HG02870 (cell line): ENCODE measurements at regions not wholly inside any gene's neighbourhood (a gene's known extent, or its start where the extent isn't known, plus 50 kb on each side); places are given as distances from the start of the nearest gene placed in this dataset.
"Not testable (repeated sequence)": the region's sequence is repeated elsewhere in the genome, so short reads cannot be mapped to it uniquely, and the experiment has no call there.

Source experiments
- ATAC-seq: cut with Tn5 transposase; IDR thresholded peaks from one replicate; pipeline ENCODE4 v1.9.1; 2021; ENCODE audit warnings: mild to moderate bottlenecking, moderate library complexity; ENCODE audit not compliant: unreplicated experiment

GRCh38 chr7:26958834-26959233, 94.4 kb upstream of the SKAP2 start:
- no peak for ATAC-seq

DNA sequence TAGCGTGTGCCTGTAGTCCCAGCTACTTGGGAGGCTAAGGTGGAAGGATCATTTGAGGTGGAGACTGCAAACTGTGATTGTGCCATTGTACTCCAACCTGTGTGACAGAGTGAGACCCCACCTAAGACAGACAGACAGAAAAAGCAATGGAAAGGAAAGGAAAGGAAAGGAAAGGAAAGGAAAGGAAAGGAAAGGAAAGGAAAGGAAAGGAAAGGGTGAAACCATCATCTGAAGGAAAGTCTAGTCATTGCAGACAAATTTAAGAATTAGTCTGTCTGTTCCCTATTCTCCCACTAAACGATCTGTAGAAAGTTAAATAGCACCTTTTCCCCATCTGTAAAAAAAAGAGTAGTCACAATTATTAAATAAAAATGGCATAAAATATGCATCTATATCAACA, 91.1 kb upstream of the SKAP2 start:
- ATAC-seq: no peak

DNA sequence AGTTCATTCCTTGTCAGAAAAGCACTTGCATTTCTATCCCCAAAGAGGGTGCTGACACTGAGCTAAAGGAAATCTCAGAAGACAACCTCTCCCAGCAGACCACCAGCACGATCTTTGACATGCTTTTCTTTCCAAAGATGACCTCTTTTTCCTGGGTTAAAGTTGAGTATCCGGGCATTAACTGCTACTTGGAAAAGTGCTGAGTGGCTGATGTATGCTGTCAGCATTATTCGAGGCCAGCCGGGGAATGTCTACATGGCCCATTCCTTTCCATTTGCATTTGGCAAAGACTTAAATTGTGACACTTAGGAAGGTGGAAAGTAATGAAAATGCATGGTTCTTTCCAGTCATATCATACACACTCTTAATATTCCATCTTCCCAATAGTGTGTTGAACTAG, 90.6 kb upstream of the SKAP2 start:
- ATAC-seq: no peak

DNA sequence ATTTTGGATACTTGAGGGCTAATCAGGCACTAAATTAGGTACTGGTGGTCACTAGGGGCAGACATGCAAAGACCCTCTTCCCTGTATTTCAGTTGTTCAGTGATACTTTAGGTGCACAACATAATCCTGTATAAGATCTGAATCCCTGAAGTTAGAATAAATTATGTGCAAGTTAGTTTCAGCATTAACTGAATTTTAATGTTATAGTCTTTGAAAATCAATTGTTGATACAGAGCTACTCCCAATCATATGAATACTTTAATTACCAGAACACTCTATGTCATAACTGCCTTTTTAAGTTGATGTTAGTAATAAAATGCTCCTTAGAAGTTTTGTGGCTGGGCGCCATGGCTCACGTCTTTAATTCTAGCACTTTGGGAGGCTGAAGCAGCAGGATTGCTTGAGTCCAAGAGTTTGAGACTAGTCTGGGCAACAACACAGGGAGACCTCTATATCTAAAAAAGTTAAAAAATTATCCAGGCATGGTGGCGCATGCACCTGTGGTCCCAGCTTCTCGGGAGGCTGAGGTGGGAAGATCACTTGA, 87.1 kb upstream of the SKAP2 start:
- no peak for ATAC-seq

- ATAC-seq: no peak
These were observed 86.5 kb upstream of the SKAP2 start for GRCh38 chr7:26950889-26951288.

- no peak for ATAC-seq
These were observed 84.9 kb upstream of the SKAP2 start for GRCh38 chr7:26949319-26949718.

- ATAC-seq: no peak
These were observed 84.3 kb upstream of the SKAP2 start for GRCh38 chr7:26948617-26949118.

GRCh38 chr7:26944501-26945358, 80.3 kb upstream of the SKAP2 start:
- no peak for ATAC-seq

GRCh38 chr7:26937939-26938623, 73.7 kb upstream of the SKAP2 start:
- no peak for ATAC-seq

DNA sequence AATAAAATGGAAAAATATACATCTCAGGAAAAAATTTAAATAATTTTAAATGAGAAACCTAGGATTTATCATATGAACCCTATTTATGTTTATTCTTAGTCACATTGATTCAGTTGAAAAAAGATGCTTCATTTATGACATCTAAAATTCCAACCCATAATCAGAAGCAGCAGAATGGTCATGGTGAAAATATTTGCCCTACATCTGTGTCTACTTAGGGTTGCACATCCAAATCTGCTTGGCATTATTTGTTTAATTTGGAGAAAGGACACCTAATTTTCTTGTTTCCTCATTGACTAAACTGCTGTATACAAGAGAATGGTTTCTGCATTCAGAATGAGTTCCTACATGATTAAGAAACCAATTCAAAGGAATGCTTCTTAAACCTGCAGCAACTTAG, 72.9 kb upstream of the SKAP2 start:
- no peak for ATAC-seq

DNA sequence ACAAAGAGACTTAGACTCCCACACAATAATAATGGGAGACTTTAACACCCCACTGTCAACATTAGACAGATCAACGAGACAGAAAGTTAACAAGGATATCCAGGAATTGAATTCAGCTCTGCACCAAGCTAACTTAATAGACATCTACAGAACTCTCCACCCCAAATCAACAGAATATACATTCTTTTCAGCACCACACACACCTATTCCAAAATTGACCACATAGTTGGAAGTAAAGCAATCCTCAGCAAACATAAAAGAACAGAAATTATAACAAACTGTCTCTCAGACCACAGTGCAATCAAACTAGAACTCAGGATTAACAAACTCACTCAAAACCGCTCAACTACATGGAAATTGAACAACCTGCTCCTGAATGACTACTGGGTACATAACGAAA, 68.2 kb upstream of the SKAP2 start:
- not testable (repeated sequence) for ATAC-seq

- ATAC-seq: no peak
These were observed 66.5 kb upstream of the SKAP2 start for GRCh38 chr7:26930845-26931244.

DNA sequence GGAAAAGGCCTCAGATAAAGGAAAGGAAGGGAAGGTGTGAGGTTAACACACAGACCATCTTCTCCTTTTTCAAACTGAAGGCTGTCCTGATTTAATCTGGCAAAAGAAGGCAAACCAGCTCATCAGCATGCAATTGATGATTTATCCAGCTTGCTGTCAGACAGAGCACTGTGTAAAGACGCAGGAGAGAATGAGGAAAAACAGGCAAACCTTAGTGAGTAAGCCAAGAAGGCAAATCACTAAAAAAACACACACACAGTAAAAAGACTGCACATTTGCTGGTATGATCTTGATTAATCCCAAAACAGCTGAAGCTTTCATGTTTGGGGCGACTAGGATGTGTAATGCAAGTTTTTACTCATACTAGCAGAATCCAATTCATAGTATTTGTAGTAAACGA, 65.8 kb upstream of the SKAP2 start:
- ATAC-seq: no peak

- ATAC-seq: no peak
These were observed 64.4 kb upstream of the SKAP2 start for GRCh38 chr7:26928703-26929347.

DNA sequence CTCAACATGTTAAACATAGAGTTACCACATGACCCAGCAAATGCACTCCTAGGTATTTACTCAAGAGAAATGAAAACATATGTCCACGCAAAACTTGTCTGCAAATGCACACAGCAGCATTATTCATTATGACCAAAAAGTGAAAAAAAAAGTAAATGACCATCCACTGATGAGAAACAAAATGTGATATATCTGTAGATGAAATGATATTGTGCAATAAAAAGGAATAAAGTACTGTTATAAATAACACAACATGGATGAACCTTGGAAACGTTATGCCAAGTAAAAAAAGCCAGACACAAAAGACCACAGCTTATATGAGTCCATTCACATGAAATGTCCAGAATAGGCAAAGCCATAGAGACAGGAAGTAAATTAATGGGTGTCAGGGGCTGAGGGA, 61.4 kb upstream of the SKAP2 start:
- no peak for ATAC-seq

DNA sequence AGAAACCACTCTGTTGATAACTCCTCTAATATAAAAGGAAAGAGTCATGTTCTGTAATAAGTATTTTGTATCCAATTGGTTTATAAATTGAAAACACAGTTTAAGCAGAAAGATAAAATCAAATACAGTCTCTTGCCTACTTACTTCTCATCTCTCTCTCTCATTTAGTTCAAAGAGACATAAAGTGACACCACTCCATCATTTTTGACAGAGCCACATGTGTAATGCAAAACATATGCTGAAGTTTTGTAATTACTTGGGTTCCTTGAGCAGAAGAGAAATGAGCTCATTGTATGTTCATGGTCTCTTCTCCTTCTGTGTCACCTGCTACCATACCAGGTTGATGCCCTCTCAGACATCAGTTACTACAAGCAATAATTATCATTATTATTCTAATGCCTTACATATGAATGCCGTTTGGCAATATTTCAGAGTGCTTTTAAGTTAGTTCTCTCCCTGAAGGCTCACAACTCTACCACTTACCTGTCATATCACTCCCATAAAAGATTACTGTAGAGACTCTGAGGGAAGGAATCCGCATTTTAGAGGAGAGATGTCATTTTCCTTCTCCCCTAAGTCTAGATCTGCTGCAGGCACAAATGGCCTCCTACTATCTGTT, 59.9 kb upstream of the SKAP2 start:
- ATAC-seq: no peak

DNA sequence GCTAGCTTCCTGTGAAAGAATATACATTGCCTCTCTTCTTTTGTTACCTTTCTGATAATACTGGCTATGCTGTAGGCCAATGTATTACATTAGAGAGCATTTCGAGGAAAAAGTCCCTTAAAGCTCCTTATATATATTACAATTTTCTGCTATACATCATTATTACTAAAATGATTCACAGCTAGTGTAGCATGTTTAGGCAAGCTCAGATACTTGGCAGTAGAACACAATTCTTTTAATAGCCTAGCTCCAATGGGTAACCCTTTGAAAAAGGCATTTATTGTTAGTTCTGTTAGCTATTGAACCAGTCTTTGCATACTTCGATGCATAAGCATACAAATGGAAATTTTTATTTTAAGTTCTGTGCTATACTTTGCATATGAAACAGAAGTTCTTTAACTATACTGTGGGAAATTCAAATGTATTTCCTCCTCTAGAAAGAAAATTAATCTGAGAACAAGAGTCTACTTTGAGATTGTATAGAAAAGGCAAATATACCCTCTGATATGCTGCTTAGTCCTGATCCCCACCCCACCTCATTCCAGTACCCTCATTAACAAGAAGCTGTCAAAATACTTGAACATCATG, 55.6 kb upstream of the SKAP2 start:
- ATAC-seq: no peak

GRCh38 chr7:26918241-26918640, 53.9 kb upstream of the SKAP2 start:
- ATAC-seq: no peak

DNA sequence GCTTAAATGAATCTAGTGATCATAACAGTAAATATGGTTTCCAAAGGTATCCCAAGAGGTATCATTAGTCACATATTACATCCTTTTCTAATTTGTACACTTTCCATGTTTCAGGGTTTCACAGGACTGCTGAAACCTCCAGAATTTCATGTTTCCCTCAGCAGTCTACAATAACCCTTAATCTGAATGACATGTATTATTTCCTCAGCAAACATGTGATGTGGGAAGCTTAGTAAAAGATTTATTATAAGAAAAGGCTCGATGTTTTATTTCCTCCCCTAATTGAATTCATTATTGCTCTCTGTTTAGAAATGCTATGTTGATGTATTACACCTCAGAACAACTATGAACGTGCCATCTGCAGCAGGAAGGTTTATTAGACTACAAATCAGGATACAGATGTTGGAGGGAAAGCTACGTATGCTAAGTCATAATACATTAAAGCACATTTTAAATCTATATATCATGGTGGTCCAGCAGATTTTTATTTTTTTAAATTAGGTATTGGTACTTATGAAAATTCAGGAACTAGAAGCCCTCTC, 52.5 kb upstream of the SKAP2 start:
- ATAC-seq: no peak

DNA sequence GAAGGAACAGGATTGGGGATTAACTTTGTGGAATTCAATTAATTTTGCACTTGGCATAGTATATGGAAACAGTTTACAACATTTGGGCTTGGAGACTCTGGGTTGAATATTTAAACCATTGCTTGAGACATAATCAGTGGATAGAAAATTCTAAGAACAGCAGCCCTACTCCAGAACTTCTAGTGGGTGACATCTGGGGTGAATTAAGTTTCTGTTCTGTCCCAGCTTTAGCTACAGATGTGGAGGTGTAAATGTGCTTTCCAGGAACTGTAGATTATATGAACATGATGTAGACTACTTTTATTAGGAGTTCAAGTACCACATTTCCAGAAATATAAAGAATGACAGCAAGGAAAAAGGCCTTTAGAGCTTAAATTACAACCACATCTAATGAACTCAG, 51.9 kb upstream of the SKAP2 start:
- ATAC-seq: no peak
